OCI-LY3 (cell line): ENCODE measurements at regions not wholly inside any gene's neighbourhood (a gene's known extent, or its start where the extent isn't known, plus 50 kb on each side); places are given as distances from the start of the nearest gene placed in this dataset.

Experiments
- H2AFZ ChIP-seq: fragments of 200-600, 300-600 bp; shearing (Covaris generic); 2 replicates; pipeline ENCODE4 v1.6.0; 2014; ENCODE audit warnings: antibody characterized with exemption, low read depth, low read length
- H3K27ac ChIP-seq: fragments of 200-600, 300-600 bp; sonication (generic); 2 replicates; pipeline ENCODE4 v1.5.1; 2014; ENCODE audit warnings: mild to moderate bottlenecking, low read length, moderate library complexity, mixed read lengths
- H3K27me3 ChIP-seq: fragments of 200-600, 300-600 bp; sonication (generic); 2 replicates; pipeline ENCODE4 v1.6.1; 2014; ENCODE audit warnings: low read depth, low read length, mixed read lengths
- H3K36me3 ChIP-seq: fragments of 200-600, 300-600 bp; sonication (generic); replicated peaks from 2 replicates; pipeline ENCODE3; 2014; ENCODE audit warnings: low read depth, low read length, mixed read lengths
- H3K4me1 ChIP-seq: fragments of 300-600, 200-600 bp; sonication (generic); 2 replicates; pipeline ENCODE4 v1.6.1; 2014; ENCODE audit warnings: low read length, mixed read lengths
- H3K4me2 ChIP-seq: fragments of 200-600, 300-600 bp; sonication (generic); 2 replicates; pipeline ENCODE4 v1.6.1; 2014; ENCODE audit warnings: low read length, mixed read lengths
- H3K4me3 ChIP-seq: fragments of 300-600, 200-600 bp; sonication (generic); 2 replicates; pipeline ENCODE4 v1.5.1; 2014; ENCODE audit warnings: antibody characterized with exemption, mild to moderate bottlenecking, low read length, moderate library complexity
- H3K79me2 ChIP-seq: fragments of 300-600, 200-600 bp; shearing (Covaris generic); 2 replicates; pipeline ENCODE4 v1.6.1; 2014; ENCODE audit warnings: mild to moderate bottlenecking, low read length, mixed read lengths
- H3K9ac ChIP-seq: fragments of 300-600, 200-600 bp; shearing (Covaris generic); 2 replicates; pipeline ENCODE4 v1.6.0; 2014; ENCODE audit warnings: mild to moderate bottlenecking, low read length, moderate library complexity
- H3K9me3 ChIP-seq: fragments of 200-600, 300-600 bp; shearing (Covaris generic); 2 replicates; pipeline ENCODE4 v1.6.1; 2014; ENCODE audit warnings: low read length, mixed read lengths; ENCODE audit not compliant: insufficient read depth
- H4K20me1 ChIP-seq: fragments of 200-600, 300-600 bp; sonication (generic); 2 replicates; pipeline ENCODE4 v1.6.1; 2016; ENCODE audit warnings: low read length, mixed read lengths; ENCODE audit not compliant: insufficient read depth
- EZH2phosphoT487 ChIP-seq: fragments of 200-600 bp; shearing (Covaris generic); IDR thresholded peaks from 2 replicates; pipeline ENCODE4 v1.6.1; 2018; ENCODE audit warnings: antibody characterized with exemption, mixed run types, low read depth
- TF ChIP-seq, protein P1 (sequence below): fragments of 200-600, 300-600 bp; sonication (generic); IDR thresholded peaks from 2 replicates; pipeline ENCODE4 v1.5.1; 2014; ENCODE audit warnings: antibody characterized with exemption, low read length, low read depth

DNA sequence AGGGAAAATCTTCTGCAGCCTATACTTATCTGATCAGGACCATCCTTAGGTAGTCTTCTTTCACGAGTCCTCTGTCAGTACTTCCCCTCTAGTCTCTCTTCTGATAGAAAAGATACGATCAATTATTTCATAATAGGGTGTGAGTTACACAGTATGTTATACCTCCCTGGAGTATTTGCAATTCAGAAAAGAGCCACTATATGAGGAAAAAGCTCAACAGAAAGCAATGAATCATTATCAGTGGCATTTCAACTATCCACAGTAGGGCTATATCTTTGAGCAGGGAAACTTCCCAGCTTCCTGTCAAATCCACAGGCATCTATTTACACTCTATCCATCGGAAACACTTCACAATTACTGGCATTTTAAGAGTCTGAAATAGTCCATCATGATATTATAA, 105.3 kb upstream of the ACVR2A start:
- Histone ChIP-seq H3K36me3 (no peaks in the 10 kb centered on the region), H3K4me1 (no peaks in the 10 kb centered on the region), H3K27me3 (no peaks in the 10 kb centered on the region), H3K9ac (no peak overlapping the region), H3K79me2 (no peaks in the 10 kb centered on the region), H3K27ac (no peak overlapping the region), H3K4me3 (no peak overlapping the region), H3K9me3 (no peaks in the 10 kb centered on the region), H3K4me2 (no peak overlapping the region), H4K20me1 (no peaks in the 10 kb centered on the region), H2AFZ (no peak overlapping the region)
- TF ChIP-seq, protein P1, sequence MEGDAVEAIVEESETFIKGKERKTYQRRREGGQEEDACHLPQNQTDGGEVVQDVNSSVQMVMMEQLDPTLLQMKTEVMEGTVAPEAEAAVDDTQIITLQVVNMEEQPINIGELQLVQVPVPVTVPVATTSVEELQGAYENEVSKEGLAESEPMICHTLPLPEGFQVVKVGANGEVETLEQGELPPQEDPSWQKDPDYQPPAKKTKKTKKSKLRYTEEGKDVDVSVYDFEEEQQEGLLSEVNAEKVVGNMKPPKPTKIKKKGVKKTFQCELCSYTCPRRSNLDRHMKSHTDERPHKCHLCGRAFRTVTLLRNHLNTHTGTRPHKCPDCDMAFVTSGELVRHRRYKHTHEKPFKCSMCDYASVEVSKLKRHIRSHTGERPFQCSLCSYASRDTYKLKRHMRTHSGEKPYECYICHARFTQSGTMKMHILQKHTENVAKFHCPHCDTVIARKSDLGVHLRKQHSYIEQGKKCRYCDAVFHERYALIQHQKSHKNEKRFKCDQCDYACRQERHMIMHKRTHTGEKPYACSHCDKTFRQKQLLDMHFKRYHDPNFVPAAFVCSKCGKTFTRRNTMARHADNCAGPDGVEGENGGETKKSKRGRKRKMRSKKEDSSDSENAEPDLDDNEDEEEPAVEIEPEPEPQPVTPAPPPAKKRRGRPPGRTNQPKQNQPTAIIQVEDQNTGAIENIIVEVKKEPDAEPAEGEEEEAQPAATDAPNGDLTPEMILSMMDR, result no peak
- TF ChIP-seq EZH2phosphoT487, result no peak

DNA sequence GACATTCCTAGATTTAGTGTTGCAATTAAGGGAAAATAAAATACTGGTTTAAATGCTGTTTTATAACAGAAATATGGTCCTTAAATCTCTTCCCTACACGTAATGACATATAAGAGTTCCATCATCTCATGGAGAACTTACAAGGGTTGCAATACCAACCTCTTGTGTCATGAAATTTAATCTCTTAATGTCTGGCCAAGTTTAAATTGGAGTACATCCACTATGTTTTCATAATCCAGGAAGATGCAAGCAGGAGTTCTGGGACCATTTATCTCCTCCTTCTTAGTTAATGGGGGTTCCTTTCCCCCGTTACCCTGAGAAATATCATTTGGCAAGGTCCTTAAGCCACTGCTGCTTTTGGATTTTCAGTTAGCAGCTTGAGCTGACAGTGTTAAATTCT, 126.0 kb upstream of the ACVR2A start:
- no peaks in the 10 kb centered on the region for H3K79me2 ChIP-seq
- H3K36me3 ChIP-seq, result no peaks in the 10 kb centered on the region

DNA sequence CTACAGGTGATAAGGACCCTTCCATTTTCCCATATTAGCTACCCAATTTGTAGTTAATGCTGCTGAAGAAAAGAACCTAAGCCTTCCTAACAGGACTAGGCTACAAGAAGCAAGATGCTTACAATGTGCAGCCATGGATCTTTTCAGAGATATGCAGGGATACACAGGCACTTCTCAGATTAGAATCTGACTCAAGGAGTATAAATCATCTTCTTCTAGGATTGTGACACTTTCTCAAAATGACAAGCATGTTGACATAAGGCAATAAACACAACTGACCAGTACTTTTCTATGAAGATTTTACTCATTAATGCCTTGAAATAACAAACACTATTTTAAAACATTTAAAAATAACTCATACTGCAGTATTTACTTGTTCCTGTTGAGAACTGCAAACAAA, 127.9 kb upstream of the ACVR2A start:
- Histone ChIP-seq H3K9me3 (0 out of 2 replicates have a peak, but pooled peaks cover 3% of the 10 kb centered on the region), H3K9ac (no peak overlapping the region), H2AFZ (no peak overlapping the region), H3K4me1 (peaks cover 17% of the 10 kb centered on the region), H3K36me3 (no peaks in the 10 kb centered on the region), H4K20me1 (no peaks in the 10 kb centered on the region), H3K4me2 (no peak overlapping the region), H3K4me3 (no peak overlapping the region), H3K27ac (no peak overlapping the region), H3K79me2 (no peaks in the 10 kb centered on the region), H3K27me3 (no peaks in the 10 kb centered on the region)
- no peak for TF ChIP-seq EZH2phosphoT487
- TF ChIP-seq, protein P1, result no peak

More for the DNA sequence above, 126.0 kb upstream of the ACVR2A start:
- H3K27ac ChIP-seq, result no peak overlapping the region
- no peaks in the 10 kb centered on the region for H3K27me3 ChIP-seq
- no peak overlapping the region for H3K4me3 ChIP-seq
- H2AFZ ChIP-seq, result no peak overlapping the region
- no peak overlapping the region for H3K4me2 ChIP-seq
- peaks cover 17% of the 10 kb centered on the region for H3K4me1 ChIP-seq
- H3K9me3 ChIP-seq, result no peaks in the 10 kb centered on the region
- no peaks in the 10 kb centered on the region for H4K20me1 ChIP-seq
- no peak overlapping the region for H3K9ac ChIP-seq
- TF ChIP-seq EZH2phosphoT487, result no peak
- TF ChIP-seq, protein P1, result no peak

DNA sequence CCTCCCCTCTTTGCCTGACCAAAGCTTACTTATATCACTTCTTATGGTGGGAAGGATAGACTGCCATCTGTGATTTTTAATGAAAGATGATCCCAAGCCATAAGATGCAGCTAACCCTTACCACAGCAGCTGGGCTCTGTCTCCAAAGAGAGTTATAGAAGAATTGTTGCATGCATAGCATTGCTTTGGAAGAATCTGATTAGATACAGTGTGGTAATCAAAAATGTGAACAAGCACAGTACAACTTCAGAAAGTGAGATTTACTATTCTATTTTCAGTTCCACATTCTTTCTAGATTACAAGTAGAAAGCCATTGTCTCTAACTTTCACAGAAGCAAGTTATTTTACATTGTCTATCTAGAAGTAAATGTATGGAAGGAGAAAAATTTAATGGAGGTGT, 129.0 kb upstream of the ACVR2A start:
- H3K4me1 ChIP-seq, result peaks cover 17% of the 10 kb centered on the region

More for the DNA sequence above, 129.0 kb upstream of the ACVR2A start:
- Histone ChIP-seq H3K27ac (no peak overlapping the region), H3K4me3 (no peak overlapping the region), H3K27me3 (no peaks in the 10 kb centered on the region), H3K36me3 (no peaks in the 10 kb centered on the region), H4K20me1 (no peaks in the 10 kb centered on the region), H3K9ac (no peak overlapping the region), H2AFZ (no peak overlapping the region), H3K4me2 (peak overlapping the region; percentile 10; the same call in 1 of the 2 replicates), H3K9me3 (0 out of 2 replicates have a peak, but pooled peaks cover 3% of the 10 kb centered on the region), H3K79me2 (no peaks in the 10 kb centered on the region)
- TF ChIP-seq, protein P1, result no peak
- TF ChIP-seq EZH2phosphoT487, result no peak
